ENCODE measurements at regions not wholly inside any gene's neighbourhood (a gene's known extent, or its start where the extent isn't known, plus 50 kb on each side); places are given as distances from the start of the nearest gene placed in this dataset.
"Not testable (repeated sequence)": the region's sequence is repeated elsewhere in the genome, so short reads cannot be mapped to it uniquely, and the experiment has no call there.

GRCh38 chr5:131005963-131006684 lies 158.9 kb downstream of the HINT1 start:
- no peak for DNase-seq (ENCODE audit: low read depth)

DNA sequence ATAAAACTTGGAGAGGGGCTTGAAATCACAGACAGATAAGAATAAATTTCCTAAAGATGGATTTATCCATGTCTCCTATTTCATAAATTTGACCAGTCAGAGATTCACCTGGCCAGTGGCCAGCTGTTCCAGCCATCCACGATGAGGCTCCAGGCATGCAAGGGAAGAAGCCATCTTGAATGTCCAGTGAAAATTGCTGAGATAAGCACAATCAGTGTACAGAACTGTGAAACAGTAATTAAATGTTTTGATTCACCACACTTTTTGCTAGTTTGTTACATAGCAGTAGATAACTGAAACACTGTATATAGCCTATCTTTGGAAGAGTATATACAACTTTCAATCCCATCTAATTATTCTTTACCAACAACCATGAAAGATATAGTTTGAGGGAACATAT lies 163.5 kb downstream of the HINT1 start:
- no peak for DNase-seq (ENCODE audit: low read depth)

- DNase-seq (ENCODE audit: low read depth) = no peak
Observed at GRCh38 chr5:131000289-131000688, 164.8 kb downstream of the HINT1 start.

DNA sequence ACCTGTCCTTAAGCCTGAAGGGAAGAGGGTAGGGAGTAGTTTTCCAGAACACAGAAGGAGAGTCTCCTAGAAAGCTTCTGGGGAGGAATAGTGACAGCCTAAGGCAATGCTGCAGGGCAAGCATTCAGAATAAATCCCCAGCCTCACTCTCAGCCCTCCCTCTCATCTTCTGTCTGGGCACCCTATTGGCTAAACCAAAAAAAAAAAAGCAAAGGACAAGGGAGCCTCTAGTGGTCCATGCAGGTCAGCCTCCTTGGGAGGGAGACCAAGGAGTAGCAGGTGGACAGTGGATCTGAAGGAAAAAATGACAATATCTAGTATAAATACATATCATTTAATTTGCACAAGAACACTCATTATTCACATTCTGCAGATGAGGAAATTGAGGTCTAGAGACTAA lies 168.3 kb downstream of the HINT1 start:
- DNase-seq (ENCODE audit: low read depth) = not testable (repeated sequence)

GRCh38 chr5:130995851-130996250 lies 169.2 kb downstream of the HINT1 start:
- DNase-seq (ENCODE audit: low read depth) = no peak

- DNase-seq (ENCODE audit: low read depth) = no peak
Observed at GRCh38 chr5:130995254-130995515, 169.9 kb downstream of the HINT1 start.

GRCh38 chr5:130994496-130995253 lies 170.4 kb downstream of the HINT1 start:
- no peak for DNase-seq (ENCODE audit: low read depth)

DNA sequence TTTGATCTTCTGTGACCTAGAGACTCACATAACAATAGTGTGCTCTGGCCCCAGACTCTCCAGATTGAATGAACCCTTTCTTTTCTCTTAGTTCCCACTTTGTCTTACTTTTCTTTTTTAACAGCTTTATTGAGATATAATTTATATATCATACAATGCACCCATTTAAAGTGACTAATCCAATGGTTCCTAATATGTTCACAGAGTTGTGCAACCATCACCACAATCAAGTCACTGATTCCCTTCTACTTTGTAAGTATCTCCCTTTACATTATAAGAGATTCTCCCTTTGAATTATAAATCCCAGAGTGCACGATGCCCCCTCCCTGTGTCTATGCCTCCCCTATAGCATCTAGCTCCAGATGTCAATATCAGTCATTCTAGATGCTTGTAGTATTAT lies 172.4 kb downstream of the HINT1 start:
- no peak for DNase-seq (ENCODE audit: low read depth)

DNA sequence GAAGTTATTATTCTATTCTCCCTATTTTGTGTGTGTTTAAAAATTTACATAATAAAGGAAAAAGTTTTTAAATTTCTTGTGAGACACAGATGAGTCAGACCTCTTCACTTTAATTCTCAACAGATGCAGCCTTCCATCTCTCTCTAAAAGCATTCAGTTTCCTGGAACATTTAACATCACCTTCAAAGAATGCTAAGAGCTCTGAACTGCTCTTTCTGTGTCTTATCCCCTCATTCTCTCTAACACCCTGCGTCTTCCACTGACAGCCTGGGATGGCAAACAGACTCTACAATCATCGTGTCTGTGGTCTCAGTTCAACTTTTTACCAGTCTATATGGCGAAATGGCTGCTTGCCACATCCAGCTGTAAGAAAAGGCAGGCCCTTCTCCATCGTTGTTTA lies 173.0 kb downstream of the HINT1 start:
- DNase-seq (ENCODE audit: low read depth) = no peak

DNA sequence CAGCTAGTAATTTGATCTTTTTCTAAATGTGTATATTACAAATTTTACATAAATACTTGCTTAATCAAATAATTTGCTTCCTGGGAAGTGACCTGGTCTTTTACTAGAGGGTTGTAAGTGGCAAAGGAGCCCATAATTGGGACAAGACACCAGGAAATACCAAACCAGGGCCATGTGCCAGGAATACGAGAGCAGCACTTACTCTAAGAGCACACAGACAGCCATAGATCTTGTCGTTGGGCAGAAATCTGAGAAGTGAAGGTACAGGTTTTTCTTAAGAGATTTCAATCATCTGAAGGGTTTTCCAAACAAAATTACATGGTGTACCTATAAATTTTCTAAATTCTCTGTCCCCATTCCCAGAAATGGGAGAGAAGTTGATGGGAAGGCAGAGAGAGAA lies 179.3 kb downstream of the HINT1 start:
- no peak for DNase-seq (ENCODE audit: low read depth)

- no peak for DNase-seq (ENCODE audit: low read depth)
Observed at GRCh38 chr5:130981663-130982062, 183.4 kb downstream of the HINT1 start.

DNA sequence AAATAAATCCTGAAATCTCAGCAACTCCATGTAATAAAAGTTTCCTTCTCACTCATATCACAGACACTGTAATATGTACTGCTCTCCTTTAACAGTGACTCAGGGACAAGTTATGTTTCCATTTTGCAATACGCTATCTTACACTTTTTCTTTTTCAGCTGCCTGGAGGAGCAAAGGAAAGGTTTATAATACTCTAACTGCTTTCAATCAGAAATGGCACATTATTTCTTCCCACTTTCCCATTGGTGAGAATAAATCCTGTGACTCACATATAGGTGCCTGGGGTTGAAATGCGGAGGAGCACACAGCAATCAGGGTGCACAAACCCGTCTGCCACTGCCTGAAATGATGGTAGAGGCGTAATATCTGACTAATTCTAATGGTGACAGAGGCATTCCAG lies 186.6 kb downstream of the HINT1 start:
- no peak for DNase-seq (ENCODE audit: low read depth)

DNA sequence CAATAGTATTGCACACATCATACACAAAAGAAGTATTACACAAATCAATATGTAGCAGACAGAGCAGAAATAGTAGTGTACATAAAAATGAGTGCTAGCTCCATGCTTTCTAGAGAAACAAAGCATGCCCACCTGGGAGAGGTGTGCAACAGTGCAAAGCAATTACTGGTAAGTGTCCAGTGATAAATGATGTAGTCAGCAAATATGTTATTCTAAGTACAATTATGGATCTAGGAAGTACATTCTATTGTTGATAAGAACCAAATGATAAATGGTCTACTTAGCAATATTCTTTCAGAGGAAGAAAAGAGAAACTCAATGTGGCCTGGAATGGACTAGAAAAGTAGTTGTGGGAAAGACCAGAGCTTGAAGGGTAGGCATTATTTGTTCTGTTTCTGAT lies 188.6 kb downstream of the HINT1 start:
- no peak for DNase-seq (ENCODE audit: low read depth)

GRCh38 chr5:130975847-130976246 lies 189.2 kb downstream of the HINT1 start:
- DNase-seq (ENCODE audit: low read depth) = no peak

GRCh38 chr5:130975299-130975698 lies 189.8 kb downstream of the HINT1 start:
- no peak for DNase-seq (ENCODE audit: low read depth)

DNA sequence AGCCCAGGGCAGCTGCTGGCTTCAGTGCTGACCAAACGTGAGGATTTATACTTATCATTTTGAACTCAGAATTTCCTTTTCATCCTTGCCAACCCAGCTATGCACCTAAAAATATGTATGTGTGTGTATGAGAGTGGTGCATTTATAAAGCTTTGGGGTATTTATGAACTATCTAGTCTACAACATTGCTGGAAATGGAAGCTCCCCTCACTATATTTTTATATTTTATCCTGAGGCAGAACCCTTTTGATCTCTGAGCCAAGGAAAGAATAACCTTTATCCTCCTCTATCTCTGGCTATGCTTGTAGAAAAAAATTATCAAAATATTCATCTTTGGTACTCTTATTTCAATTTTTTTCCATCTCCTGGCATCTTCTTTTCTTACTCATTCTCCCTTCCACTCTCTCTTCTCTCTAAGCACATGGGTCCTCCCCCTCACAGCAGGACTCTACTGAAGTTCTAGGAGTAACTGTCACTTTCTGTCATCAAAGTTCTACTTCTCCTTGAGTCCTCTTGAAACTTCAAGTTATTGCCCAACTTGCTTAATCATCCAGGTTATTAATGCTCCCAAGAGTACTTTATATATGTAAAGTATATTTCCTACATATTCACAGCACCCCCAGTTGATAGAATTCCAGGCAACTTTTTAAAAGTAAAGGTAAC lies 190.9 kb downstream of the HINT1 start:
- DNase-seq (ENCODE audit: low read depth) = no peak

DNA sequence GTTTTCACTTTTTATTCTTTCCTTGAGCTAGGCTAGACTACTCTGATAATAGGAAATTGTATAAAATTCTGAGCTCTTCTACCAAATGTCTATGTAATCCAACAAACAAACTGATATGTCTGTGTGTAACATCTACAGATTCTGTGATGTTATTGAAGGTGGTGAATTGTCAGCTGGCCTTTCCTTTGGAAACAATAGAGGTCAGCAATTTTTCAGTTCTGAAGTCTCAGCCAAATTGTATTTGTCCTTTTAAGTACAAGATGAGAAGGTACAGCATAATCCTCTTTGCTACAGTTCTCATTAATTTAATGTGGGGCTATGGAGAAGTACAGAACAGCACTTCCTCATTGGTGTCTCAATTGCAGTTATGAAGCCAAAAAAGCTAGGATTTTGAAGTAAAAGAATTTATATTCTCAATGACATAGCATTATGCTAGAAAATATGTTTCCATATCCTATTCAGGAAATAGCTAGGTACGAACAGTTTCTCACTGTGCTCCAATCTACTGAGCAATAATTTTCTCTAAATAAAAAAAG lies 198.0 kb downstream of the HINT1 start:
- no peak for DNase-seq (ENCODE audit: low read depth)

DNA sequence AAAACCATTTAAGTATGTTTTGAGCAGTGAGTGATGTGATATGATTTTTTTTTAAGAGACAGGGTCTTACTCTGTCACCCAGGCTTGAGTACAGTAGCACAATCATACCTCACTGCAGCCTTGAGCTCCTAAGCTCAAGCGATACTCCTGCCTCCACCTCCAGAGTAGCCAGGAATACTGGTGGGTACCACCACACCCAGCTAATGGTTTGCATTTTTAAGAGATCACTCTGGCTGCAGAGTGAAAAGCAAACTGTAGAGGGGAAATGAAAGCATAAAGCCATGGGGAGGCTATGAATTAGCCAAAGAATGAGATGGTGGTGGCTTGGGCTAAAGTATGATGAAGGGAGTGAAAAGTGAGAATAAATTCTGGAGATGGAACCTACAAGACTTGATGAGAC lies 199.1 kb downstream of the HINT1 start:
- DNase-seq (ENCODE audit: low read depth) = no peak

DNA sequence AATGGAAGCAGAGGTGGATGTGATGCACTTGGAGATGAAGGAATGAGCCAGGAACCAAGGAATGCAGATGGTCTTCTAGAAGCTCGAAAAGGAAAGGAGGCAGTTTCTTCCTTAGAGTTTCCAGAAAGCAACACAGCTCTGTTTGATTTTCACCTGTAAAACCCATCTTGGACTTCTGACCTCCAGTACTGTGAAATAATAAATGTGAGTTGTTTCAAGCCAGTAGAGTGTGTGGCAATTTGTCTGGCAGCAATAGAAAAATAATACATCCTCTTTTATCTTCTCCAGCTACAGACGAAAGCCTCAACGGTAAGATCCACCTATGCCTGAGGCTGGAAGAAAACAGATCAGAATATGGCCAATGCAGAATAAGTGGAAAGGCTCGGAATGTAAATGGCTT lies 199.7 kb downstream of the HINT1 start:
- no peak for DNase-seq (ENCODE audit: low read depth)

GRCh38 chr5:130964231-130965202 lies 200.5 kb downstream of the HINT1 start:
- no peak for DNase-seq (ENCODE audit: low read depth)

DNA sequence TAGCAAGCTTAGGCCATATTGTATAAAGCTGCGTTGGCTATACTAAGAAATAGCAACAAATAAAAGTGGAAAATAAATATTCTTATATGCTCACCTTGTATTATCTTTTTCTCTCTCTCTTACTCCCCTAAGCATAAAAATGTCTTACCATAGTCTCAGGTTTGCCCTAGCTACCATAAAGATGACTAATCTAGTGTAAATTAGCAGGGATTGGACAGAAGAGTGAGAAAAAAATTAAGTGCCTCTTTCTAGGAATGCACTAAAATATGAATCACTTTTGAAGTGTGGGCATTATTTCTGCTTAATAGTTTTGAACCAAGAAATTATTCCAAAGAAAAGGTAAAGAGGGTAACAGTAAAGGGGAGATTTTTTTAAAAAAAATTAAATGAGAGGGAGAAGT lies 201.3 kb downstream of the HINT1 start:
- no peak for DNase-seq (ENCODE audit: low read depth)

GRCh38 chr5:130957151-130957550 lies 207.9 kb downstream of the HINT1 start:
- no peak for DNase-seq (ENCODE audit: low read depth)
